GM10248 (cell line): ENCODE measurements at regions not wholly inside any gene's neighbourhood (a gene's known extent, or its start where the extent isn't known, plus 50 kb on each side); places are given as distances from the start of the nearest gene placed in this dataset.

ENCODE experiments used
- CTCF ChIA-PET: fragments of 300-600 bp; sonication (Branson Sonifier 250); formaldehyde crosslinking; extraction: SDS; loops from one replicate; lab custom pipeline; 2021; ENCODE audit warnings: antibody characterized with exemption; lab: Yijun Ruan, JAX
- POLR2A ChIA-PET: fragments of 350-650 bp; sonication (Branson Sonifier 250); formaldehyde crosslinking; extraction: SDS; loops from one replicate; lab custom pipeline; 2020; ENCODE audit warnings: antibody characterized with exemption; lab: Yijun Ruan, JAX
- DNase-seq: peaks from one replicate; pipeline ENCODE4 v3.0.0; 2012; ENCODE audit errors: extremely low spot score
- TF ChIP-seq, protein P1 (sequence below): IDR thresholded peaks from 2 replicates; pipeline ENCODE4 v1.5.1; 2012; ENCODE audit warnings: mild to moderate bottlenecking, low read depth; ENCODE audit errors: extremely low read depth, missing control alignments, control extremely low read depth

- DNase-seq: no peak
- TF ChIP-seq, protein P1, sequence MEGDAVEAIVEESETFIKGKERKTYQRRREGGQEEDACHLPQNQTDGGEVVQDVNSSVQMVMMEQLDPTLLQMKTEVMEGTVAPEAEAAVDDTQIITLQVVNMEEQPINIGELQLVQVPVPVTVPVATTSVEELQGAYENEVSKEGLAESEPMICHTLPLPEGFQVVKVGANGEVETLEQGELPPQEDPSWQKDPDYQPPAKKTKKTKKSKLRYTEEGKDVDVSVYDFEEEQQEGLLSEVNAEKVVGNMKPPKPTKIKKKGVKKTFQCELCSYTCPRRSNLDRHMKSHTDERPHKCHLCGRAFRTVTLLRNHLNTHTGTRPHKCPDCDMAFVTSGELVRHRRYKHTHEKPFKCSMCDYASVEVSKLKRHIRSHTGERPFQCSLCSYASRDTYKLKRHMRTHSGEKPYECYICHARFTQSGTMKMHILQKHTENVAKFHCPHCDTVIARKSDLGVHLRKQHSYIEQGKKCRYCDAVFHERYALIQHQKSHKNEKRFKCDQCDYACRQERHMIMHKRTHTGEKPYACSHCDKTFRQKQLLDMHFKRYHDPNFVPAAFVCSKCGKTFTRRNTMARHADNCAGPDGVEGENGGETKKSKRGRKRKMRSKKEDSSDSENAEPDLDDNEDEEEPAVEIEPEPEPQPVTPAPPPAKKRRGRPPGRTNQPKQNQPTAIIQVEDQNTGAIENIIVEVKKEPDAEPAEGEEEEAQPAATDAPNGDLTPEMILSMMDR: no peak
- CTCF ChIA-PET: no interaction called here
- POLR2A ChIA-PET: no interaction called here
Measured at GRCh38 chr15:36334059-36334458, 245.4 kb upstream of the CDIN1 start.

DNA sequence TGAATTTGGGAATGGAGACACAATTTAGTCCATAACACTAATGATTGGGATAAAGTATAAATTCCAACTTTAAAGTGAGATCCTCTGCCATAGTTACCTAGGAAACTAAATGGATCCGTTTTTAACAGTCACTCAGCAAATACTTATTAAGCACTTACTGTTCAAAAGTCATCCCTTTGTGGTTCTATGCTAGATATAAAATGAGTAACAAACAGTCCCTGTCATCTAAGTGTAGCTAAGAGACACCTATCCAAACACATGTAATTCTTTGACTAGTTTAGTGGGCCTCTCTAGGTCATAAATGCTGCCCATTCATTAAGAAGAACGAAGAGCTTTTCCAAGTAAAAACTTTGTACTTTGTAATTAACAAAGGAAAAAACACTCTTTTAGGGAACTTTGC is 244.2 kb upstream of the CDIN1 start:
- ChIA-PET POLR2A (no interaction called here), CTCF (no interaction called here)
- DNase-seq: no peak
- TF ChIP-seq, protein P1: no peak

DNA sequence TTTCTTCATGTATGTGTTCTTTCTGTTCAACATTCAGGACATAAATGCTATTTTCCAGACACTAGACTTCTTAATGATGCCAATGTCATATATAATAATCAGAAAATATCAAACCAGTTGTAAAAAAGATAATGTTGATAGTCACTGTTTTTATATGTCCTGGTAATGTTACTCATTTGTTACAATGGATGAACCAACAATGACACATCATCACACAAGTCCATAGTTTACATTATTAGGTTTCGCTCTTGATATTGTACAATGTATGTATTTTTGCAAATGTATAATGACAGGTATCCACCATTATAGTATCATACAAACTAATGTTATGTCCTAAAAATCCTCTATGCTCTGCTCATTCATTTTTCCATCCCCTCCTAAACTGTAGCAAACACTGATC is 243.8 kb upstream of the CDIN1 start:
- TF ChIP-seq, protein P1: no peak
- DNase-seq: no peak
- POLR2A ChIA-PET: no interaction called here
- CTCF ChIA-PET: no interaction called here

DNA sequence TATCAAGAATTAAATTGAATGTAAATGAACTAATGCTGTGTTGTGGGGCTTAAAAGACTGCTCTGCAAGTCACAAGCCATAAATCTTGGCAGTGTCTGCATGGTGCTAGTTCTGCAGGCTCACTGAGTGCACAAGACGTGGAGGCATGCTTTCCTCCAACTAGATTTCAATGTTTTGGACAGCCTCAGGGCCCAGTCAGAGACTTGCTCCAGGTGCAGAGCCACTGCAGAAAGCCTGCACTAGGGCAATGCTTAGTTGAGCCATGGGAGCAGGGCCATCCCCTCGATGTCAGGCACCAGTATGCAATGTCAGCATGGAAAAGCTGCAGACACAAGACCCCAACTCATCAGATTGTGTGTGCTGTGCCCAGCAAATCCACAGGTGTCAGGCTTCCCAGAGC is 234.5 kb upstream of the CDIN1 start:
- ChIA-PET CTCF (no interaction called here), POLR2A (no interaction called here)
- no peak for DNase-seq
- TF ChIP-seq, protein P1: no peak

- TF ChIP-seq, protein P1: no peak
- ChIA-PET POLR2A (no interaction called here), CTCF (interaction anchor here (0.9 to 1.5 kb wide), 2 partner anchors 10 to 22 kb away, joined by 3 to 7 read pairs; no protein-coding TSS in a partner anchor)
- DNase-seq: no peak
Measured at GRCh38 chr15:36347272-36347858, 232.1 kb upstream of the CDIN1 start.

DNA sequence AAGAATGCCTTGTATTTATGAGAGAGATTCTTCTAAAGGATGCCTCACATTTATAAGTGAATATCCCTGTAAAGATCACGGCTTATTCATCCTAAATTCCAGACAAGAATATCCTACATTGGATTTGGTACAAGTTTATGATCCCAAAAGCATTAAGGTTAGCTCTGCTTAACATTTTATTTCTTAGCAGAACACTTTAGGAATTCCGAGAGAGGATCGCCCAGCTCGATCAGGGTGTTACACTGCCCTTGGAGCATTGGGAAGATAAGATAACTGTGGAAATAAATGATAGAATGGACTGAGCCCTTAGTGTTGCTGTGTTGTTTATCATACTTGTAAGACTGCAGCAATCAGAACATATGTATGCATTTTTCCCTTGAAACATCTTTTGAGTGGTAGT is 223.0 kb upstream of the CDIN1 start:
- TF ChIP-seq, protein P1: no peak
- CTCF ChIA-PET: no interaction called here
- DNase-seq: no peak
- POLR2A ChIA-PET: no interaction called here
